CD14-positive monocyte (primary cell): ENCODE measurements at regions not wholly inside any gene's neighbourhood (a gene's known extent, or its start where the extent isn't known, plus 50 kb on each side); places are given as distances from the start of the nearest gene placed in this dataset.

ENCODE experiments used
- DNase-seq, 3 donors: peaks; one replicate each; pipeline ENCODE4 v3.0.0-alpha.2; 2011 to 2022
- H2AFZ ChIP-seq: 2 replicates; pipeline ENCODE4 v1.6.0; 2012; ENCODE audit warnings: mild to moderate bottlenecking, low read depth, low read length, inconsistent platforms; ENCODE audit not compliant: insufficient read depth, poor library complexity, severe bottlenecking
- H3K27ac ChIP-seq, 2 donors: 1 replicate in 1 of 2; 2 replicates in 1 of 2; pipeline ENCODE4 v1.5.1; 2012 to 2013; ENCODE audit warnings: low read length in 2 of 2, control low read depth in 1 of 2, inconsistent platforms in 1 of 2, low read depth in 1 of 2, mild to moderate bottlenecking in 1 of 2
- H3K27me3 ChIP-seq, 2 donors: one replicate each; pipeline versions ENCODE4 v1.6.0 to v1.6.1; 2011 to 2013; ENCODE audit warnings: low read length in 2 of 2; ENCODE audit not compliant: control insufficient read depth in 2 of 2, insufficient read depth in 2 of 2
- H3K36me3 ChIP-seq, 2 donors: replicated peaks in 1 of 2; 1 replicate in 1 of 2; 2 replicates in 1 of 2; pipeline versions ENCODE4 v1.5.1 to v1.6.1; 2012 to 2013; ENCODE audit warnings: low read length in 2 of 2, control low read depth in 1 of 2, inconsistent platforms in 1 of 2, mild to moderate bottlenecking in 1 of 2; ENCODE audit not compliant: insufficient read depth in 2 of 2, control insufficient read depth in 1 of 2
- H3K4me1 ChIP-seq, 2 donors: 1 replicate in 1 of 2; 2 replicates in 1 of 2; pipeline versions ENCODE4 v1.5.1 to v1.6.1; 2012 to 2013; ENCODE audit warnings: low read length in 2 of 2, control low read depth in 1 of 2, inconsistent platforms in 1 of 2, mild to moderate bottlenecking in 1 of 2, moderate library complexity in 1 of 2; ENCODE audit not compliant: insufficient read depth in 2 of 2, control insufficient read depth in 1 of 2
- H3K4me2 ChIP-seq: replicated peaks from 2 replicates; pipeline ENCODE3; 2012; ENCODE audit warnings: low read length, moderate library complexity, mild to moderate bottlenecking; ENCODE audit not compliant: poor library complexity, severe bottlenecking; ENCODE audit errors: extremely low read depth
- H3K4me3 ChIP-seq, 3 experiments: fragments of 200-600 bp in 1 of 3; sonication (generic) in 1 of 3; replicated peaks in 1 of 3; 1 replicate in 2 of 3; 2 replicates in 1 of 3; pipeline ENCODE4 v1.5.1; 2011 to 2013; ENCODE audit warnings: low read length in 3 of 3, mild to moderate bottlenecking in 3 of 3, control low read depth in 2 of 3, low read depth in 2 of 3, inconsistent platforms in 1 of 3, moderate library complexity in 1 of 3
- H3K79me2 ChIP-seq: 2 replicates; pipeline ENCODE4 v1.6.0; 2012; ENCODE audit warnings: mild to moderate bottlenecking, control low read depth, inconsistent platforms, low read length, moderate library complexity; ENCODE audit not compliant: insufficient read depth
- H3K9ac ChIP-seq: 2 replicates; pipeline ENCODE4 v1.6.0; 2017; ENCODE audit warnings: low read length, mild to moderate bottlenecking; ENCODE audit not compliant: insufficient read depth, poor library complexity, severe bottlenecking
- H3K9me3 ChIP-seq, 2 donors: replicated peaks in 1 of 2; 1 replicate in 1 of 2; 2 replicates in 1 of 2; pipeline versions ENCODE4 v1.5.1 to v1.6.1; 2012 to 2013; ENCODE audit warnings: low read length in 2 of 2, control low read depth in 1 of 2; ENCODE audit not compliant: control insufficient read depth in 1 of 2, insufficient read depth in 1 of 2
- H4K20me1 ChIP-seq: 2 replicates; pipeline ENCODE4 v1.6.0; 2012; ENCODE audit warnings: mild to moderate bottlenecking, low read length, control low read depth, moderate library complexity; ENCODE audit not compliant: insufficient read depth
- H3K27ac Mint-ChIP-seq, 7 donors: one replicate each; pipeline ENCODE4 v1.8.0; 2020; ENCODE audit warnings: mild to moderate bottlenecking in 7 of 7, mixed read lengths in 7 of 7, moderate library complexity in 6 of 7, inconsistent platforms in 2 of 7
- H3K27me3 Mint-ChIP-seq, 3 donors: one replicate each; pipeline ENCODE4 v1.8.0; 2021 to 2022; ENCODE audit warnings: low read depth in 3 of 3, mild to moderate bottlenecking in 3 of 3, mixed read lengths in 3 of 3, moderate library complexity in 3 of 3, inconsistent platforms in 1 of 3
- H3K36me3 Mint-ChIP-seq, 2 donors: one replicate each; pipeline ENCODE4 v1.8.0; 2020; ENCODE audit warnings: mixed read lengths in 2 of 2, inconsistent platforms in 1 of 2, mild to moderate bottlenecking in 1 of 2
- H3K4me1 Mint-ChIP-seq: one replicate; pipeline ENCODE4 v1.8.0; 2020; ENCODE audit warnings: mild to moderate bottlenecking, mixed read lengths
- H3K4me3 Mint-ChIP-seq, 2 donors: one replicate each; pipeline ENCODE4 v1.8.0; 2020; ENCODE audit warnings: mild to moderate bottlenecking in 2 of 2, mixed read lengths in 2 of 2, moderate library complexity in 1 of 2
- H3K9me3 Mint-ChIP-seq, 7 donors: one replicate each; pipeline ENCODE4 v1.8.0; 2020 to 2022; ENCODE audit warnings: mixed read lengths in 7 of 7, mild to moderate bottlenecking in 6 of 7, moderate library complexity in 6 of 7, inconsistent platforms in 2 of 7
- WGBS: methylation state at CpG from one replicate; pipeline ENCODE4 v1.1.5; 2013; ENCODE audit warnings: missing lambda C conversion rate; ENCODE audit not compliant: insufficient coverage; 5-methylcytosine and 5-hydroxymethylcytosine counted together
- intact Hi-C, 2 donors: fragments of 100-400 bp; cut with micrococcal nuclease; formaldehyde crosslinking; loops; one replicate each; pipeline versions ENCODE4 v1.15.0 to v1.15.1; 2023
- TF ChIP-seq, protein P1 (sequence below): fragments of 200-600 bp; IDR thresholded peaks from one replicate; pipeline ENCODE4 v1.8.0; 2022; ENCODE audit warnings: antibody characterized with exemption, mild to moderate bottlenecking

- H3K36me3 ChIP-seq, result no peaks in the 10 kb centered on the region
- H3K4me2 ChIP-seq, result no peak overlapping the region
- no peak overlapping the region for H3K4me3 Mint-ChIP-seq
- H3K27me3 Mint-ChIP-seq, result no peaks in the 10 kb centered on the region
- no peaks in the 10 kb centered on the region for H3K36me3 Mint-ChIP-seq
- H3K27ac ChIP-seq, result no peak overlapping the region
- WGBS, result no CpG with 5 or more reads among the region's 1 CpG
- peaks cover 0 to 3% (median 1%) of the 10 kb centered on the region in 7 donors for H3K9me3 Mint-ChIP-seq
- H3K27me3 ChIP-seq, result no peaks in the 10 kb centered on the region
- no peak for DNase-seq
- H3K79me2 ChIP-seq, result no peaks in the 10 kb centered on the region
- H3K4me1 Mint-ChIP-seq, result no peaks in the 10 kb centered on the region
- H3K4me1 ChIP-seq, result no peaks in the 10 kb centered on the region
- H3K4me3 ChIP-seq, result no peak overlapping the region
- H3K9ac ChIP-seq, result no peak overlapping the region
- TF ChIP-seq, protein P1, sequence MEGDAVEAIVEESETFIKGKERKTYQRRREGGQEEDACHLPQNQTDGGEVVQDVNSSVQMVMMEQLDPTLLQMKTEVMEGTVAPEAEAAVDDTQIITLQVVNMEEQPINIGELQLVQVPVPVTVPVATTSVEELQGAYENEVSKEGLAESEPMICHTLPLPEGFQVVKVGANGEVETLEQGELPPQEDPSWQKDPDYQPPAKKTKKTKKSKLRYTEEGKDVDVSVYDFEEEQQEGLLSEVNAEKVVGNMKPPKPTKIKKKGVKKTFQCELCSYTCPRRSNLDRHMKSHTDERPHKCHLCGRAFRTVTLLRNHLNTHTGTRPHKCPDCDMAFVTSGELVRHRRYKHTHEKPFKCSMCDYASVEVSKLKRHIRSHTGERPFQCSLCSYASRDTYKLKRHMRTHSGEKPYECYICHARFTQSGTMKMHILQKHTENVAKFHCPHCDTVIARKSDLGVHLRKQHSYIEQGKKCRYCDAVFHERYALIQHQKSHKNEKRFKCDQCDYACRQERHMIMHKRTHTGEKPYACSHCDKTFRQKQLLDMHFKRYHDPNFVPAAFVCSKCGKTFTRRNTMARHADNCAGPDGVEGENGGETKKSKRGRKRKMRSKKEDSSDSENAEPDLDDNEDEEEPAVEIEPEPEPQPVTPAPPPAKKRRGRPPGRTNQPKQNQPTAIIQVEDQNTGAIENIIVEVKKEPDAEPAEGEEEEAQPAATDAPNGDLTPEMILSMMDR, result no peak
- H3K9me3 ChIP-seq, result no peaks in the 10 kb centered on the region
- H4K20me1 ChIP-seq, result no peaks in the 10 kb centered on the region
- H3K27ac Mint-ChIP-seq, result no peak overlapping the region
- intact Hi-C loops, result no loop called here
- H2AFZ ChIP-seq, result no peak overlapping the region
These were observed 979.1 kb upstream of the CITED2 start for GRCh38 chr6:140353536-140353935.

DNA sequence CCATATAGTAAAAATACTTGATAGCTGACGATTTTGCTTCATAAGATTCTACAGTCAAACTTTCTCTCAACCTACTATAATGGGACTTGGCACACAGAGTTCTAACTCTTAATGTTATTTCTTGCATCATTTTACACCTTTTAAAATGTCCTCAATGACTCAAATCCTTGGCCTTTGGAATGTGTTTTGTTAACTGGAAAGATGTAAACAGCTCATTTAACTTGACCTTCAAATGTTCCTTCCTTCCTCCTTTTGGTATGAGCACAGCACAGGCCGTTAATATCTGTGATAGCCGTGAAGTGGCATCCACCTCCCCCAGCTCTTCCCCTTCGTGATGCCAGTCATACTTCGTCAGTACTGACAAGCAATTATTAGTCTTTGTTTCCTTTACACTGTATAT, 972.0 kb upstream of the CITED2 start:
- no peak overlapping the region for H3K4me2 ChIP-seq
- DNase-seq, result no peak
- H2AFZ ChIP-seq, result no peak overlapping the region
- H3K27ac ChIP-seq, result no peak overlapping the region
- H3K27me3 Mint-ChIP-seq, result peaks cover 0 to 1% (median 0%) of the 10 kb centered on the region in 3 donors
- no peaks in the 10 kb centered on the region for H3K9me3 ChIP-seq
- H3K4me1 Mint-ChIP-seq, result no peaks in the 10 kb centered on the region
- H3K27me3 ChIP-seq, result no peaks in the 10 kb centered on the region
- no peaks in the 10 kb centered on the region for H3K36me3 ChIP-seq
- H3K27ac Mint-ChIP-seq, result no peak overlapping the region
- H3K9ac ChIP-seq, result no peak overlapping the region
- WGBS, result 70% methylated on average over 2 of the region's 5 CpGs
- H3K4me1 ChIP-seq, result no peaks in the 10 kb centered on the region
- peaks cover 0 to 5% (median 1%) of the 10 kb centered on the region in 7 donors for H3K9me3 Mint-ChIP-seq
- intact Hi-C loops, result no loop called here
- H3K36me3 Mint-ChIP-seq, result no peaks in the 10 kb centered on the region
- H3K79me2 ChIP-seq, result no peaks in the 10 kb centered on the region
- no peak overlapping the region for H3K4me3 ChIP-seq
- TF ChIP-seq, protein P1, result no peak
- H4K20me1 ChIP-seq, result no peaks in the 10 kb centered on the region
- no peak overlapping the region for H3K4me3 Mint-ChIP-seq
